ENCODE measurements at regions not wholly inside any gene's neighbourhood (a gene's known extent, or its start where the extent isn't known, plus 50 kb on each side); places are given as distances from the start of the nearest gene placed in this dataset.

DNA sequence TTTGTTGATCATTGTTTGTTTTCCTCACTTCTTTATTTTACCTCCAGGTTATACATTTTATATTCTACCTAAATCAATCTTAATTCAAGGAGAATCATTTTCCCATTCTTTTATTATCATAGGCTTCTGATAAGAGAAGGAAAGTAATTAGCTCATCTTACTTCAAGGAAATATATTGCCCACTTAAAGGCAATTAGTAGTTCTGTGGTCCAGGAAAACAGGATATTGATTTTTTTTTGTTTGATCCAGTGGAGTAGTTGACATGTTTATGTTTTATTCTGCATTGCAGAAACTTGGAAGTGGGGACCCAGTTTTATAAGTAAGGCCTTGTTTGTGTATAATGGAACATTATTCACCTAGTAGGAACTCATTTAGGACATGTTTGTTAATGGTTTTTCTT lies 390.6 kb downstream of the NDFIP2 start:
- TF ChIP-seq, protein P1, sequence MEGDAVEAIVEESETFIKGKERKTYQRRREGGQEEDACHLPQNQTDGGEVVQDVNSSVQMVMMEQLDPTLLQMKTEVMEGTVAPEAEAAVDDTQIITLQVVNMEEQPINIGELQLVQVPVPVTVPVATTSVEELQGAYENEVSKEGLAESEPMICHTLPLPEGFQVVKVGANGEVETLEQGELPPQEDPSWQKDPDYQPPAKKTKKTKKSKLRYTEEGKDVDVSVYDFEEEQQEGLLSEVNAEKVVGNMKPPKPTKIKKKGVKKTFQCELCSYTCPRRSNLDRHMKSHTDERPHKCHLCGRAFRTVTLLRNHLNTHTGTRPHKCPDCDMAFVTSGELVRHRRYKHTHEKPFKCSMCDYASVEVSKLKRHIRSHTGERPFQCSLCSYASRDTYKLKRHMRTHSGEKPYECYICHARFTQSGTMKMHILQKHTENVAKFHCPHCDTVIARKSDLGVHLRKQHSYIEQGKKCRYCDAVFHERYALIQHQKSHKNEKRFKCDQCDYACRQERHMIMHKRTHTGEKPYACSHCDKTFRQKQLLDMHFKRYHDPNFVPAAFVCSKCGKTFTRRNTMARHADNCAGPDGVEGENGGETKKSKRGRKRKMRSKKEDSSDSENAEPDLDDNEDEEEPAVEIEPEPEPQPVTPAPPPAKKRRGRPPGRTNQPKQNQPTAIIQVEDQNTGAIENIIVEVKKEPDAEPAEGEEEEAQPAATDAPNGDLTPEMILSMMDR (conservative IDR thresholded peaks at IDR 0.05): no peak
- H3K27ac ChIP-seq: no peak overlapping the region

DNA sequence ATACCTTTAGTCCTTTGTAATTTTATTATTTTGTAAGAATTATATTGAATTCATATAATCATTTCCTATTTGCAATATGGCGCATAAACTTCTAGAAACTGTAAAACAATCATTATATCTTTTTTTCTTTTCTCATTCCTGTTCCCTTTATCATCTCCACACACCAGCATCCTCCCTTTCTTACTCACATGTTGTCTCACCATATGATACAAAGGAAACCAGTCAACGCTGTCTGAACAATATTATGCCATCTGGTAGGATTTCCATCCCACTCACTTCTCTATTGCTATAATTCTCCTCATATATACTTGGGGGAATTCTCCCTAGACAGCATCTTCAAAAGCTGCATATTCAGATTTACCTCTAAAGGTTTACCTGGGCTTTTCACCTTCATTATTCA lies 389.8 kb downstream of the NDFIP2 start:
- TF ChIP-seq, protein P1 (conservative IDR thresholded peaks at IDR 0.05): no peak
- H3K27ac ChIP-seq: peak overlapping the region; percentile 60; the same call in 1 of the 2 replicates

DNA sequence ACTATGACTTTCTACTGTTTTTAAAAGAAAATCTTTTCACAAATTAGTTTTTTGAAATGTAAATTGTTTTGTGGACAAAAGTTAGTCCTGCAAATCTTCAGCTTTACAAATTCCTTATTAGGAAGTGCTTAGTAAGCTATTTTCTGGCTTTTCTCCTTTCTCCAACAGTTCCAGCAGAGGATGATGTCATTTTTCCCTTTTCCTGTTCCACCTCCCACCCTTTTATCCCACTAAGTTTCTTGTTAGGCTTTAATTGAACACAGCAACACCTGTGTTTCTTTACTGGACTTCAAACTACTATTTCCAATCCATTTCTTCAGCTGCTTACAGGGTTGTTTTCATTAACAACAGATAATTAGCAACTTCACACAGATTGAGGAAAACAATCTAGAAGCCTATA lies 389.2 kb downstream of the NDFIP2 start:
- peak overlapping the region; percentile 60 for H3K27ac ChIP-seq
- TF ChIP-seq, protein P1 (conservative IDR thresholded peaks at IDR 0.05): no peak

DNA sequence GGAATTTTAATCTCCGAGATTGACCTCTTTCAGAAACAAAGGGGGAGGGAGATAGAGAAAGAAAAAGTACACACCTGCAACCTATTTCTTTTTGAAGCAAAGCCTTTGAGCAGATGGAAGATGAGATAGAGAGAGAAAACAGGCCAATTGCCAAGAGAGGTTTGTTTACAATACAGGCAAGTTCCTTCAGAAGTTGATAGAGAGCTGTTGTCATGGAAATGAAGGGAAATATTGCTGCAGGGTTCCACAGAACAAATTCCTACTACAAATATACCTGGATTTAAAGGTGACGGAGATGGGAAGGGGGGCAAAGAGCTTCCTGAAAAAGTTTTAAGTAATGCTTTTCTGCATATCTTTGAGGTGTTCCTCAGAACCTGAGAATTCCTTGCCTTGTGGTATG lies 388.4 kb downstream of the NDFIP2 start:
- H3K27ac ChIP-seq: peak overlapping the region; percentile 60
- TF ChIP-seq, protein P1 (conservative IDR thresholded peaks at IDR 0.05): no peak

DNA sequence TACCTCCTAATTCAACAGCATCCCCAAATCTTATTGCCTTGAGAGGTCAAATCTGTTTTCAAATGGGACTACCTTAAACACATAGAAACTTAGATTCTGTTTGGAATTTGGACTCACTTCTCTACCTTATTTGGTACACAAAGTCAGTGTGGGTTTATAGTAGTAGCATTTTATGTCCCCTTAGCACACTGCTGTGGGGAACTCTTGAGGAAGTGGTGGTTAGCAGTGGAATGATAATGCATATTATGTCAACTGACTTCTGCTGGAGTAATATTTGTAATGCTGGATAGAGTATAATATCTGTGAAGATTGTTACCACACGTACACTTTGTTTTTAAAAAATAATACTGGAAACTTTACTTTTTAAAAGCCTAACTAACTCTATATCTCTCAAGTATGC lies 386.3 kb downstream of the NDFIP2 start:
- H3K27ac ChIP-seq: no peak overlapping the region

DNA sequence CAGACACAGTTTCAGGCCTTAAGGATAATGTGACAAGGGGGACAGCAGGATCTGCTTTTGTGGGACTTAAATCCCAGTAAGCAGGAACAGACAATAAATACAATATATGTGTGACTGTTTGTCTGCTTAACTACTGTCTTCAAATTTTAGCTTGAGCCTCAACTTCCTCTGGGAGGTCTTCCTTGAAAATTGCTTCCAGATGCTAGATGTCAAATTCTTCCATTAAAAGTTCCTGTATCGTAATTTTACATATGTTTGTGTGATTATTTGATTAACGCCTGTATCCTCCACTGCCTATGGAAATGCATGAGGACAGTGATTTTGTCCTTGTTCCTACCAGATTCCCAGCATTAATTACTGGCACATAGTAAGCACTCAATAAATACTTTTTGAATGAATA lies 385.5 kb downstream of the NDFIP2 start:
- TF ChIP-seq, protein P1 (conservative IDR thresholded peaks at IDR 0.05): no peak
- no peak overlapping the region for H3K27ac ChIP-seq

More for the DNA sequence above, 386.3 kb downstream of the NDFIP2 start:
- TF ChIP-seq, protein P1 (conservative IDR thresholded peaks at IDR 0.05): no peak

DNA sequence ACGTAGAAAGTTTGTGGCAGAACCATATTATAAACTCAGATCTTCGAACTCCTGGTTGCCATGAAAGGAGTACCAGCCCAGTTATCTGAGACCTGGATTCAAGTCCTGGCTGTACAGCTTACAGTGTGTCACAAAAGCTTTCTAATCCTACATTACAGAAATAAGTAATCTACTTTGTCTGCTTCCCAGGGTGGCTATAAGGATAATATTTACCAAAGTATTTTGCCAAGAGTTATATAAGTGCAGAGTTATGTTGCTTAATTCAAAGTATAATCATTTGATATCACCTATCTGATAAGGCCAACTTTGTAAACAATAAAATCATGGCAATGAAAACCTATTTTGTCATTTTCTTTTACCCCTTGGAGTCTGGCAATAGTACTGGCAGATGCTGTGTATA lies 381.6 kb downstream of the NDFIP2 start:
- TF ChIP-seq, protein P1 (conservative IDR thresholded peaks at IDR 0.05): no peak
- H3K27ac ChIP-seq: no peak overlapping the region

DNA sequence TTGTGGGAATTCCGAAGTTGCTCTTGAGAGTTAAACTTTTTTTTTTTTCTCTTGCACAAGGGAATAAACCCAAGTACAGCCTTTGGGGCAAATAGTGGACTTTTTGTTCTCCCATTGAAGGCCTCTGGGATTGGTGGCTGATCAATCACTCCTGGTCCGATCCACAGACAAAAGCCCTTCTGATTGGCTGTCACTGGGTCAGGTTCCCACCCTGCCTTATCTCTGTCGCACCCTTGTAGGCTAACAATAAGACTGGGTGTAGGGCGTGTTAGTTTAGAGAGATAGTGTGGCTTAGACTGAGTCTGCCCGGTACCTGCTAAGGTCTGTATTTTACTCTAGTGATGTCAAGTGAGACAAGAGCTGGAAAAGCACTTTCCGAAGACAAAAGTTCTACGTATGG lies 380.8 kb downstream of the NDFIP2 start:
- TF ChIP-seq, protein P1 (conservative IDR thresholded peaks at IDR 0.05): no peak
- no peak overlapping the region for H3K27ac ChIP-seq
